Cerebellar cortex (tissue), 1 donor: ENCODE measurements at regions not wholly inside any gene's neighbourhood (a gene's known extent, or its start where the extent isn't known, plus 50 kb on each side); places are given as distances from the start of the nearest gene placed in this dataset.
A peak's percentile ranks its signal among the peaks of the same experiment; 100 is the strongest.
"Not testable (repeated sequence)": the region's sequence is repeated elsewhere in the genome, so short reads cannot be mapped to it uniquely, and the experiment has no call there.

Experiments
- DNase-seq: peaks from one replicate; pipeline ENCODE4 v3.0.0-alpha.2; 2015; ENCODE audit warnings: low spot score

GRCh38 chr5:68991279-68992084, 102.3 kb upstream of the SLC30A5 start:
- no peak for DNase-seq

- DNase-seq = no peak
These were observed 99.2 kb upstream of the SLC30A5 start for GRCh38 chr5:68994645-68995044.

GRCh38 chr5:68995845-68996545, 97.8 kb upstream of the SLC30A5 start:
- no peak for DNase-seq

GRCh38 chr5:68999181-68999580, 94.6 kb upstream of the SLC30A5 start:
- DNase-seq = no peak

- DNase-seq = no peak
These were observed 93.4 kb upstream of the SLC30A5 start for GRCh38 chr5:69000216-69000919.

- no peak for DNase-seq
These were observed 92.9 kb upstream of the SLC30A5 start for GRCh38 chr5:69000949-69001348.

- no peak for DNase-seq
These were observed 92.2 kb upstream of the SLC30A5 start for GRCh38 chr5:69001627-69002026.

GRCh38 chr5:69004127-69004526, 89.7 kb upstream of the SLC30A5 start:
- no peak for DNase-seq

GRCh38 chr5:69004676-69005075, 89.1 kb upstream of the SLC30A5 start:
- no peak for DNase-seq

GRCh38 chr5:69006030-69006429, 87.8 kb upstream of the SLC30A5 start:
- no peak for DNase-seq

- DNase-seq = no peak
These were observed 86.7 kb upstream of the SLC30A5 start for GRCh38 chr5:69007163-69007562.

- peak; percentile 61 for DNase-seq
These were observed 86.0 kb upstream of the SLC30A5 start for GRCh38 chr5:69007726-69008368.

- DNase-seq = no peak
These were observed 83.3 kb upstream of the SLC30A5 start for GRCh38 chr5:69010476-69010875.

- no peak for DNase-seq
These were observed 81.9 kb upstream of the SLC30A5 start for GRCh38 chr5:69011910-69012309.

- DNase-seq = no peak
These were observed 80.3 kb upstream of the SLC30A5 start for GRCh38 chr5:69013481-69013880.

- not testable (repeated sequence) for DNase-seq
These were observed 79.8 kb upstream of the SLC30A5 start for GRCh38 chr5:69014007-69014406.

GRCh38 chr5:69019668-69020375, 74.0 kb upstream of the SLC30A5 start:
- no peak for DNase-seq

- peak; percentile 36 for DNase-seq
These were observed 69.6 kb upstream of the SLC30A5 start for GRCh38 chr5:69024241-69024651.

GRCh38 chr5:69029292-69029691, 64.5 kb upstream of the SLC30A5 start:
- no peak for DNase-seq

- DNase-seq = no peak
These were observed 63.3 kb upstream of the SLC30A5 start for GRCh38 chr5:69030358-69031062.

- no peak for DNase-seq
These were observed 61.8 kb upstream of the SLC30A5 start for GRCh38 chr5:69032009-69032408.
